A549 (cell line): ENCODE measurements at regions not wholly inside any gene's neighbourhood (a gene's known extent, or its start where the extent isn't known, plus 50 kb on each side); places are given as distances from the start of the nearest gene placed in this dataset.

Experiments used
- ATAC-seq, 2 experiments: fragments of 200-7000 bp in 1 of 2; fragments of >200 bp in 1 of 2; cut with Nextera tagmentation in 1 of 2; cut with Tn5 transposase in 1 of 2; 3 replicates each; pipeline versions ENCODE4 v1.8.0 to v1.9.1; 2018 to 2020; ENCODE audit warnings: mild to moderate bottlenecking in 1 of 2, moderate library complexity in 1 of 2
- CTCF ChIA-PET: fragments of 300-600 bp; sonication (Branson Sonifier 250); formaldehyde crosslinking; extraction: SDS; loops from one replicate; lab custom pipeline; 2021; ENCODE audit warnings: antibody characterized with exemption, inconsistent platforms; lab: Yijun Ruan, JAX
- POLR2A ChIA-PET: fragments of 350-600 bp; formaldehyde crosslinking; extraction: SDS; loops from one replicate; lab custom pipeline; 2021; ENCODE audit warnings: antibody characterized with exemption, inconsistent platforms; lab: Yijun Ruan, JAX
- DNase-seq, 2 experiments: peaks; one replicate each; pipeline versions ENCODE4 v3.0.0 to v3.0.0-alpha.2; 2011 to 2016; ENCODE audit warnings: low read depth in 1 of 2, low spot score in 1 of 2
- FAIRE-seq: peaks from 2 replicates; lab custom pipeline; 2011; peaks lifted over from hg19 to GRCh38; lab: Jason Lieb, UNC
- H3K27ac ChIP-seq, 2 experiments: fragments of >200 bp; sonication (Bioruptor Twin); formaldehyde crosslinking; 3 replicates each; pipeline ENCODE4 v1.5.1; 2016 to 2017
- H3K4me1 ChIP-seq: fragments of >200 bp; sonication (Bioruptor Twin); formaldehyde crosslinking; 3 replicates; pipeline ENCODE4 v1.6.1; 2016
- H3K4me2 ChIP-seq: fragments of >200 bp; sonication (Bioruptor Twin); formaldehyde crosslinking; 3 replicates; pipeline ENCODE4 v1.6.1; 2016
- H3K4me3 ChIP-seq: fragments of >200 bp; sonication (Bioruptor Twin); formaldehyde crosslinking; 3 replicates; pipeline ENCODE4 v1.5.1; 2016
- H3K9me3 ChIP-seq: fragments of >200 bp; sonication (Bioruptor Twin); formaldehyde crosslinking; 3 replicates; pipeline ENCODE4 v1.6.1; 2016
- BCL3 ChIP-seq: fragments of >200 bp; sonication (Bioruptor Twin); formaldehyde crosslinking; IDR thresholded peaks from 3 replicates; pipeline ENCODE4 v1.6.1; 2016
- BHLHE40 ChIP-seq: IDR thresholded peaks from 2 replicates; pipeline ENCODE4 v1.6.1; 2012; ENCODE audit warnings: low read depth, low read length, inconsistent platforms
- CBX2 ChIP-seq: fragments of 200-600 bp; sonication (generic); IDR thresholded peaks from 2 replicates; pipeline ENCODE4 v1.6.1; 2016; ENCODE audit warnings: low read depth, mild to moderate bottlenecking, borderline replicate concordance
- CEBPB ChIP-seq, 2 experiments: fragments of >200 bp in 1 of 2; sonication (Bioruptor Twin) in 1 of 2; formaldehyde crosslinking in 1 of 2; IDR thresholded peaks; 2 replicates each; pipeline ENCODE4 v1.6.1; 2012 to 2016
- CHD2 ChIP-seq: fragments of 150-350 bp; IDR thresholded peaks from 2 replicates; pipeline ENCODE4 v1.6.1; 2014; ENCODE audit warnings: low read length; ENCODE audit not compliant: partially characterized antibody
- EHF ChIP-seq: fragments of 250-450 bp; sonication (Bioruptor Pico); IDR thresholded peaks from 2 replicates; pipeline ENCODE4 v1.5.0; 2020; ENCODE audit warnings: mild to moderate bottlenecking
- EHMT2 ChIP-seq: fragments of 200-600 bp; sonication (generic); IDR thresholded peaks from 2 replicates; pipeline ENCODE4 v1.6.1; 2016; ENCODE audit warnings: antibody characterized with exemption, low read depth, mild to moderate bottlenecking, moderate library complexity
- EP300 ChIP-seq, 2 experiments: fragments of >200 bp; sonication (Bioruptor Twin); formaldehyde crosslinking; IDR thresholded peaks; 2 replicates in 1 of 2; 3 replicates in 1 of 2; pipeline ENCODE4 v1.6.1; 2016 to 2017
- ESRRA ChIP-seq: fragments of 150-350 bp; IDR thresholded peaks from 2 replicates; pipeline ENCODE4 v1.6.1; 2014; ENCODE audit warnings: mild to moderate bottlenecking, low read length, borderline replicate concordance
- HOXA7 ChIP-seq: fragments of 250-450 bp; sonication (Bioruptor Pico); IDR thresholded peaks from 2 replicates; pipeline ENCODE4 v1.5.0; 2020; ENCODE audit warnings: mild to moderate bottlenecking, moderate library complexity
- JUNB ChIP-seq: fragments of >200 bp; sonication (Bioruptor Twin); formaldehyde crosslinking; IDR thresholded peaks from 2 replicates; pipeline ENCODE4 v1.6.1; 2016
- KDM1A ChIP-seq: fragments of 200-600 bp; sonication (generic); IDR thresholded peaks from 2 replicates; pipeline ENCODE4 v1.6.1; 2016; ENCODE audit warnings: low read depth, mild to moderate bottlenecking
- KDM5A ChIP-seq: fragments of 200-600 bp; sonication (generic); IDR thresholded peaks from 2 replicates; pipeline ENCODE4 v1.6.1; 2016; ENCODE audit warnings: antibody characterized with exemption, mild to moderate bottlenecking
- MAX ChIP-seq: IDR thresholded peaks from 2 replicates; pipeline ENCODE4 v1.6.1; 2012
- MAZ ChIP-seq: fragments of 150-350 bp; IDR thresholded peaks from 2 replicates; pipeline ENCODE4 v1.6.1; 2014; ENCODE audit warnings: antibody characterized with exemption, low read depth, low read length, borderline replicate concordance
- NR3C1 ChIP-seq: fragments of >200 bp; sonication (Bioruptor Twin); formaldehyde crosslinking; IDR thresholded peaks from 3 replicates; pipeline ENCODE4 v1.6.1; 2017
- PHF8 ChIP-seq: fragments of 200-600 bp; sonication (generic); IDR thresholded peaks from 2 replicates; pipeline ENCODE4 v1.6.1; 2016; ENCODE audit warnings: low read depth, mild to moderate bottlenecking, antibody characterized with exemption, moderate library complexity, borderline replicate concordance
- POLR2AphosphoS2 ChIP-seq: conservative IDR thresholded peaks from 2 replicates; pipeline ENCODE4 v1.6.1; 2012; ENCODE audit warnings: low read length, improper control_type of control experiment, inconsistent platforms
- RARB ChIP-seq: fragments of 250-450 bp; sonication (Bioruptor Pico); IDR thresholded peaks from 2 replicates; pipeline ENCODE4 v1.8.0; 2021; ENCODE audit warnings: mild to moderate bottlenecking, moderate library complexity
- RCOR1 ChIP-seq: fragments of 150-350 bp; IDR thresholded peaks from 2 replicates; pipeline ENCODE4 v1.6.1; 2014; ENCODE audit warnings: antibody characterized with exemption, low read length, low read depth
- SREBF2 ChIP-seq: fragments of 450-650 bp; IDR thresholded peaks from 2 replicates; pipeline ENCODE4 v1.6.1; 2014; ENCODE audit warnings: mild to moderate bottlenecking, moderate library complexity
- TFCP2L1 ChIP-seq: fragments of 250-450 bp; sonication (Bioruptor Pico); IDR thresholded peaks from 2 replicates; pipeline ENCODE4 v1.5.0; 2021; ENCODE audit warnings: mild to moderate bottlenecking
- ZC3H11A ChIP-seq: fragments of 450-650 bp; IDR thresholded peaks from 2 replicates; pipeline ENCODE4 v1.6.1; 2014; ENCODE audit warnings: antibody characterized with exemption, mild to moderate bottlenecking
- ZFP36 ChIP-seq: fragments of 450-650 bp; IDR thresholded peaks from 2 replicates; pipeline ENCODE4 v1.6.1; 2014; ENCODE audit warnings: borderline replicate concordance; ENCODE audit not compliant: partially characterized antibody
- ZSCAN20 ChIP-seq: fragments of 250-450 bp; sonication (Bioruptor Pico); IDR thresholded peaks from 2 replicates; pipeline ENCODE4 v1.8.0; 2022; ENCODE audit warnings: mild to moderate bottlenecking, moderate library complexity
- WGBS: methylation state at CpG from one replicate; pipeline ENCODE4 v1.1.6; 2017; ENCODE audit errors: missing lambda C conversion rate; 5-methylcytosine and 5-hydroxymethylcytosine counted together
- TF ChIP-seq, protein P1 (sequence below): IDR thresholded peaks from 2 replicates; pipeline ENCODE4 v1.6.1; 2012; ENCODE audit warnings: low read depth, borderline replicate concordance
- TF ChIP-seq, protein P2 (sequence below): fragments of 150-350 bp; IDR thresholded peaks from 2 replicates; pipeline ENCODE4 v1.6.1; 2014; ENCODE audit warnings: low read depth, mild to moderate bottlenecking, low read length
- TF ChIP-seq, protein P3 (sequence below): IDR thresholded peaks from 2 replicates; pipeline ENCODE4 v1.6.1; 2012
- TF ChIP-seq, protein P4 (sequence below): fragments of >200 bp; sonication (Bioruptor Twin); formaldehyde crosslinking; IDR thresholded peaks from 2 replicates; pipeline ENCODE4 v1.6.1; 2016
- TF ChIP-seq, protein P5 (sequence below): fragments of 450-650 bp; IDR thresholded peaks from 2 replicates; pipeline ENCODE4 v1.6.1; 2014; ENCODE audit warnings: antibody characterized with exemption

- POLR2A ChIA-PET = no interaction called here
- ATAC-seq = no peak
- no peak overlapping the region for H3K27ac ChIP-seq
- WGBS = 54% methylated on average over 6 of the region's 8 CpGs
- DNase-seq = no peak
- no peak for FAIRE-seq
- no peak overlapping the region for H3K4me3 ChIP-seq
- CTCF ChIA-PET = no interaction called here
- TF ChIP-seq EHF (CRISPR knock-in tag) = no peak
- no peak for TF ChIP-seq POLR2AphosphoS2
- TF ChIP-seq ZC3H11A = no peak
- no peak for TF ChIP-seq BHLHE40
- TF ChIP-seq PHF8 = no peak
- TF ChIP-seq, protein P1, sequence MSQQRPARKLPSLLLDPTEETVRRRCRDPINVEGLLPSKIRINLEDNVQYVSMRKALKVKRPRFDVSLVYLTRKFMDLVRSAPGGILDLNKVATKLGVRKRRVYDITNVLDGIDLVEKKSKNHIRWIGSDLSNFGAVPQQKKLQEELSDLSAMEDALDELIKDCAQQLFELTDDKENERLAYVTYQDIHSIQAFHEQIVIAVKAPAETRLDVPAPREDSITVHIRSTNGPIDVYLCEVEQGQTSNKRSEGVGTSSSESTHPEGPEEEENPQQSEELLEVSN = no peak
- no peak for TF ChIP-seq EP300 (IDR thresholded peaks at IDR 0.05)
- TF ChIP-seq CHD2 = no peak
- TF ChIP-seq KDM1A = no peak
- TF ChIP-seq KDM5A = no peak
- no peaks in the 10 kb centered on the region for H3K9me3 ChIP-seq
- no peak overlapping the region for H3K4me2 ChIP-seq
- H3K4me1 ChIP-seq = no peaks in the 10 kb centered on the region
Measured at GRCh38 chr2:33726415-33726814, 127.3 kb upstream of the FAM98A start.

DNA sequence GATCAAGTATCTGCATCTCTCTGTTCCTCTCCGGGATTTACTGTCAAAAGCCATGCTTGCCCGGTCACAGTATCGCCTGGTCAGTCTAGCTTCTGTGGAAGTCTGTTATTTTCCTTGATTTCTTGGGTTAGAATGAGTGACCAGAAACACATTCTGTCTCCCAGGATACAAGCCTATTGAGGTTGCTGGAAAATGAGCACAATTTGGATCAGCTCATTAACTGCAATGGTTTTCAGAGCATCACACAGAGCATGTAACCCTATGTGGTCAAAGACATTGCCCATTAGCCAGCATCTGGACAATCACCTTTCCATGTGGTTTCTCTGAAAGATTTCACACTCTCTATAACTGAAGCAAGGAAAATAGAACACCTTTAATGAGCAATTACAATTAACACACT lies 124.2 kb upstream of the FAM98A start:
- H3K4me2 ChIP-seq = no peak overlapping the region
- DNase-seq = no peak
- TF ChIP-seq, protein P2, sequence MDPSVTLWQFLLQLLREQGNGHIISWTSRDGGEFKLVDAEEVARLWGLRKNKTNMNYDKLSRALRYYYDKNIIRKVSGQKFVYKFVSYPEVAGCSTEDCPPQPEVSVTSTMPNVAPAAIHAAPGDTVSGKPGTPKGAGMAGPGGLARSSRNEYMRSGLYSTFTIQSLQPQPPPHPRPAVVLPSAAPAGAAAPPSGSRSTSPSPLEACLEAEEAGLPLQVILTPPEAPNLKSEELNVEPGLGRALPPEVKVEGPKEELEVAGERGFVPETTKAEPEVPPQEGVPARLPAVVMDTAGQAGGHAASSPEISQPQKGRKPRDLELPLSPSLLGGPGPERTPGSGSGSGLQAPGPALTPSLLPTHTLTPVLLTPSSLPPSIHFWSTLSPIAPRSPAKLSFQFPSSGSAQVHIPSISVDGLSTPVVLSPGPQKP = no peak
- TF ChIP-seq BCL3 (no peak), SREBF2 (no peak), JUNB (no peak), RARB (CRISPR knock-in tag) (no peak), MAX (no peak), PHF8 (no peak), EP300 (IDR thresholded peaks at IDR 0.05) (no peak), EHF (CRISPR knock-in tag) (no peak)
- TF ChIP-seq, protein P3, sequence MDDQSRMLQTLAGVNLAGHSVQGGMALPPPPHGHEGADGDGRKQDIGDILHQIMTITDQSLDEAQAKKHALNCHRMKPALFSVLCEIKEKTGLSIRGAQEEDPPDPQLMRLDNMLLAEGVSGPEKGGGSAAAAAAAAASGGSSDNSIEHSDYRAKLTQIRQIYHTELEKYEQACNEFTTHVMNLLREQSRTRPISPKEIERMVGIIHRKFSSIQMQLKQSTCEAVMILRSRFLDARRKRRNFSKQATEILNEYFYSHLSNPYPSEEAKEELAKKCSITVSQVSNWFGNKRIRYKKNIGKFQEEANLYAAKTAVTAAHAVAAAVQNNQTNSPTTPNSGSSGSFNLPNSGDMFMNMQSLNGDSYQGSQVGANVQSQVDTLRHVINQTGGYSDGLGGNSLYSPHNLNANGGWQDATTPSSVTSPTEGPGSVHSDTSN = no peak
- TF ChIP-seq, protein P4, sequence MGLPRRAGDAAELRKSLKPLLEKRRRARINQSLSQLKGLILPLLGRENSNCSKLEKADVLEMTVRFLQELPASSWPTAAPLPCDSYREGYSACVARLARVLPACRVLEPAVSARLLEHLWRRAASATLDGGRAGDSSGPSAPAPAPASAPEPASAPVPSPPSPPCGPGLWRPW = no peak
- no peaks in the 10 kb centered on the region for H3K4me1 ChIP-seq
- no peaks in the 10 kb centered on the region for H3K9me3 ChIP-seq
- POLR2A ChIA-PET = no interaction called here
- no peak overlapping the region for H3K27ac ChIP-seq
- no peak for FAIRE-seq
- H3K4me3 ChIP-seq = no peak overlapping the region
- ATAC-seq = no peak
- CTCF ChIA-PET = interaction anchor here (1.4 kb wide), 1 partner anchor 11 kb away, joined by 3 read pairs; no protein-coding TSS in a partner anchor
- WGBS = 3% methylated on average over 3 of the region's 3 CpGs

GRCh38 chr2:33719067-33719466 lies 120.0 kb upstream of the FAM98A start:
- no peak for TF ChIP-seq JUNB
- no peak for TF ChIP-seq HOXA7 (CRISPR knock-in tag)
- TF ChIP-seq RCOR1 = no peak
- no peak for TF ChIP-seq ZSCAN20 (CRISPR knock-in tag)
- no peak for TF ChIP-seq MAZ
- no peak for TF ChIP-seq NR3C1
- no peak for TF ChIP-seq BHLHE40
- TF ChIP-seq, protein P5, sequence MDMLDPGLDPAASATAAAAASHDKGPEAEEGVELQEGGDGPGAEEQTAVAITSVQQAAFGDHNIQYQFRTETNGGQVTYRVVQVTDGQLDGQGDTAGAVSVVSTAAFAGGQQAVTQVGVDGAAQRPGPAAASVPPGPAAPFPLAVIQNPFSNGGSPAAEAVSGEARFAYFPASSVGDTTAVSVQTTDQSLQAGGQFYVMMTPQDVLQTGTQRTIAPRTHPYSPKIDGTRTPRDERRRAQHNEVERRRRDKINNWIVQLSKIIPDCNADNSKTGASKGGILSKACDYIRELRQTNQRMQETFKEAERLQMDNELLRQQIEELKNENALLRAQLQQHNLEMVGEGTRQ = no peak
- TF ChIP-seq, protein P2 = no peak
- no peak for TF ChIP-seq CBX2
- no peak for TF ChIP-seq EHMT2
- TF ChIP-seq MAX = no peak
- no peak for TF ChIP-seq ESRRA
- TF ChIP-seq TFCP2L1 (CRISPR knock-in tag) = no peak
- TF ChIP-seq CEBPB (IDR thresholded peaks at IDR 0.05) = no peak
- TF ChIP-seq ZFP36 = no peak
- TF ChIP-seq, all 56 proteins: peak for 0
- ATAC-seq (no peak), DNase-seq (no peak), FAIRE-seq (no peak)
- Histone ChIP-seq H3K27ac (no peak overlapping the region), H3K4me3 (no peak overlapping the region), H3K9me3 (no peaks in the 10 kb centered on the region), H3K4me2 (no peak overlapping the region), H3K4me1 (no peaks in the 10 kb centered on the region)
- POLR2A ChIA-PET = no interaction called here
- CTCF ChIA-PET = no interaction called here
- 2% methylated on average over 2 of the region's 2 CpGs for WGBS
